Right lobe of liver (tissue), 6 donors: ENCODE measurements at regions not wholly inside any gene's neighbourhood (a gene's known extent, or its start where the extent isn't known, plus 50 kb on each side); places are given as distances from the start of the nearest gene placed in this dataset.

Source experiments
- ATAC-seq, 4 donors: fragments of 200-7000 bp; cut with Tn5 transposase; one replicate each; pipeline ENCODE4 v1.9.1; 2020; ENCODE audit warnings: mild to moderate bottlenecking in 4 of 4, moderate library complexity in 4 of 4
- DNase-seq, 3 donors: peaks; one replicate each; pipeline ENCODE4 v3.0.0-alpha.2; 2020
- H3K27ac ChIP-seq, 3 donors: fragments of 200-600 bp; one replicate each; pipeline ENCODE4 v1.8.0; 2022
- H3K27me3 ChIP-seq, 2 donors: fragments of 200-600 bp; one replicate each; pipeline ENCODE4 v1.8.0; 2022
- H3K36me3 ChIP-seq, 4 donors: fragments of 200-600 bp; sonication (generic) in 1 of 4; one replicate each; pipeline versions ENCODE4 v1.5.1 to v1.8.0; 2017 to 2022; ENCODE audit warnings: control low read depth in 1 of 4
- H3K4me1 ChIP-seq, 4 donors: fragments of 200-600 bp; sonication (generic) in 1 of 4; one replicate each; pipeline versions ENCODE4 v1.5.1 to v1.8.0; 2017 to 2022; ENCODE audit warnings: control low read depth in 1 of 4
- H3K4me3 ChIP-seq, 3 donors: fragments of 200-600 bp; one replicate each; pipeline ENCODE4 v1.8.0; 2022
- H3K9me3 ChIP-seq, 4 donors: fragments of 200-600 bp; sonication (generic) in 1 of 4; one replicate each; pipeline versions ENCODE4 v1.5.1 to v1.8.0; 2017 to 2022; ENCODE audit warnings: control low read depth in 1 of 4
- CTCF ChIP-seq, 4 donors: fragments of 200-600 bp in 3 of 4; fragments of 450-650 bp in 1 of 4; IDR thresholded peaks; one replicate each; pipeline versions ENCODE4 v1.5.1 to v1.8.0; 2016 to 2022; ENCODE audit warnings: antibody characterized with exemption in 4 of 4, mild to moderate bottlenecking in 2 of 4
- POLR2A ChIP-seq: fragments of 450-650 bp; IDR thresholded peaks from one replicate; pipeline ENCODE4 v1.6.1; 2017; ENCODE audit warnings: antibody characterized with exemption, mild to moderate bottlenecking
- WGBS: methylation state at CpG from one replicate; pipeline ENCODE4 v1.1.6; 2018; ENCODE audit warnings: low coverage, low lambda C conversion rate; ENCODE audit not compliant: insufficient coverage; ENCODE audit errors: missing lambda C conversion rate; 5-methylcytosine and 5-hydroxymethylcytosine counted together
- intact Hi-C, 2 donors: fragments of 100-400 bp; cut with DNase I; formaldehyde crosslinking; loops; one replicate each; pipeline versions ENCODE4 v1.11.2 to v1.14.1; 2022
- donor health status: DM: no; HTN: yes; CAD: no.
- donor health status: DM: no; HTN: no; CAD: no.
- donor health status: DM: no; HTN: no; CAD: no.
- donor health status: DM: no; HTN: yes; CAD: no.
- donor health status: DM: no; HTN: yes; CAD: no.

GRCh38 chr4:4935974-4936373, 76.5 kb downstream of the MSX1 start:
- intact Hi-C loops, result no loop called here
- ATAC-seq (no peak), DNase-seq (no peak)
- no peak for TF ChIP-seq POLR2A
- no peak for TF ChIP-seq CTCF (IDR thresholded peaks at IDR 0.05)
- Histone ChIP-seq H3K36me3 (no peaks in the 10 kb centered on the region), H3K9me3 (no peaks in the 10 kb centered on the region), H3K27me3 (no peaks in the 10 kb centered on the region), H3K4me1 (no peaks in the 10 kb centered on the region), H3K27ac (no peak overlapping the region), H3K4me3 (no peak overlapping the region)
- 70% methylated on average over 7 of the region's 8 CpGs for WGBS

GRCh38 chr4:4937926-4938325, 78.5 kb downstream of the MSX1 start:
- no peak for DNase-seq
- ATAC-seq, result no peak
- H3K9me3 ChIP-seq, result no peaks in the 10 kb centered on the region
- H3K27ac ChIP-seq, result no peak overlapping the region
- no peaks in the 10 kb centered on the region for H3K27me3 ChIP-seq
- TF ChIP-seq POLR2A (no peak), CTCF (IDR thresholded peaks at IDR 0.05) (no peak)
- no peak overlapping the region for H3K4me3 ChIP-seq
- 77% methylated on average over 6 of the region's 6 CpGs for WGBS
- H3K36me3 ChIP-seq, result no peaks in the 10 kb centered on the region
- no peaks in the 10 kb centered on the region for H3K4me1 ChIP-seq
- intact Hi-C loops, result no loop called here

GRCh38 chr4:4941751-4942150, 77.5 kb downstream of the CYTL1 start:
- no peak for ATAC-seq
- WGBS, result 75% methylated on average over 1 of the region's 1 CpG

GRCh38 chr4:4942658-4943057, 76.6 kb downstream of the CYTL1 start:
- no peaks in the 10 kb centered on the region for H3K36me3 ChIP-seq
- no peaks in the 10 kb centered on the region for H3K4me1 ChIP-seq
- DNase-seq (no peak), ATAC-seq (no peak)
- no peak overlapping the region for H3K27ac ChIP-seq
- H3K9me3 ChIP-seq, result no peaks in the 10 kb centered on the region
- 43% methylated on average over 2 of the region's 3 CpGs for WGBS
- H3K27me3 ChIP-seq, result no peaks in the 10 kb centered on the region
- H3K4me3 ChIP-seq, result no peak overlapping the region
- intact Hi-C loops, result no loop called here
- TF ChIP-seq POLR2A (no peak), CTCF (IDR thresholded peaks at IDR 0.05) (no peak)

More at GRCh38 chr4:4941751-4942150, 77.5 kb downstream of the CYTL1 start:
- Histone ChIP-seq H3K9me3 (no peaks in the 10 kb centered on the region), H3K27ac (no peak overlapping the region), H3K36me3 (no peaks in the 10 kb centered on the region), H3K27me3 (no peaks in the 10 kb centered on the region), H3K4me3 (no peak overlapping the region), H3K4me1 (no peaks in the 10 kb centered on the region)
- intact Hi-C loops, result no loop called here
- no peak for DNase-seq
- TF ChIP-seq CTCF (IDR thresholded peaks at IDR 0.05) (no peak), POLR2A (no peak)

- ATAC-seq (no peak), DNase-seq (no peak)
- Histone ChIP-seq H3K27me3 (no peaks in the 10 kb centered on the region), H3K4me1 (no peaks in the 10 kb centered on the region), H3K4me3 (no peak overlapping the region), H3K27ac (no peak overlapping the region), H3K9me3 (no peaks in the 10 kb centered on the region), H3K36me3 (no peaks in the 10 kb centered on the region)
- WGBS, result 17% methylated on average over 3 of the region's 3 CpGs
- intact Hi-C loops, result no loop called here
- TF ChIP-seq POLR2A, result no peak
- TF ChIP-seq CTCF (IDR thresholded peaks at IDR 0.05), result no peak
Observed at GRCh38 chr4:4945021-4945420, 74.2 kb downstream of the CYTL1 start.
